ENCODE measurements at regions not wholly inside any gene's neighbourhood (a gene's known extent, or its start where the extent isn't known, plus 50 kb on each side); places are given as distances from the start of the nearest gene placed in this dataset.
A peak's percentile ranks its signal among the peaks of the same experiment; 100 is the strongest.

DNA sequence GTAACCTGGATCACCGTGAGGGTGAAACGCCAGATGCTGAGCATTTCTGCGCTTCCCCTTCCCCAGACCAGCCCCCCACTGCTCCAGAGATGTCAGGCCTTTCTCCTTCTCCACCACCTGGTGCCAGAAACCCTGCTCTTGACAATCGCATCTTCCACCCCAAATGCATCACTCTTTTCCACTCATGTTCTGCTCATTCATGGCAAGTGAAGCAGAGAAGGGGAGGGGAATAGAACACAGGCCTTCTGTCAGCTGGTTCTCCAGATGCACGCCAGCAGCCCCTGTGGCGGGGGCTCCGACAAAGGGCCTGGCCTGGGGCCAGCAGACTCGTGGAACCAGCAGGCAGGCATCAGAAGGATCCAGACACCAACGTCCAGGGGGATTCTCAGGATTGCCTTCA, 68.5 kb upstream of the SVIL start:
- peaks cover 6 to 14% of the 10 kb centered on the region in 2 donors for H3K4me1 ChIP-seq (ENCODE audit: control insufficient read depth in 2 of 2, insufficient read depth in 1 of 2, low read depth in 1 of 2, low read length in 2 of 2)
- no CpG with 5 or more reads among the region's 9 CpGs for WGBS, 2 donors (ENCODE audit: extremely low coverage in 2 of 2, insufficient read length in 2 of 2, insufficient replicate concordance in 1 of 2)
- DNase-seq (ENCODE audit: low spot score), result no peak
- no peak overlapping the region for H2AFZ ChIP-seq (ENCODE audit: low read length)
- H2BK120ac ChIP-seq (ENCODE audit: low read depth, low read length), result no peak overlapping the region
- H3K27me3 ChIP-seq (ENCODE audit: control insufficient read depth in 3 of 3, insufficient read depth in 3 of 3, low read depth in 1 of 3, low read length in 3 of 3), result no peaks in the 10 kb centered on the region
- H2AK5ac ChIP-seq (ENCODE audit: low read depth, low read length), result no peak overlapping the region
- peak overlapping the region; percentile 19 for H4K8ac ChIP-seq (ENCODE audit: low read depth, low read length)
- H3K4ac ChIP-seq (ENCODE audit: low read length), result no peak overlapping the region
- peak overlapping the region; percentile 40 for H3K27ac ChIP-seq (replicated peaks; ENCODE audit: low read length)
- H4K91ac ChIP-seq (ENCODE audit: low read depth, low read length, poor library complexity), result no peak overlapping the region
- peaks cover 2 to 4% of the 10 kb centered on the region in 2 donors for H3K9me3 ChIP-seq (replicated peaks in 1 of 2; ENCODE audit: control insufficient read depth in 2 of 2, insufficient read depth in 1 of 2, low read depth in 1 of 2, low read length in 2 of 2)
- peaks cover 0 to 4% of the 10 kb centered on the region in 2 donors for H3K36me3 ChIP-seq (replicated peaks in 1 of 2; ENCODE audit: control insufficient read depth in 2 of 2, insufficient read depth in 2 of 2, low read length in 2 of 2)
- no peak overlapping the region for H3K14ac ChIP-seq (ENCODE audit: low read length)
- H2BK12ac ChIP-seq (ENCODE audit: low read length), result no peak overlapping the region
- H3K23ac ChIP-seq (ENCODE audit: low read depth, low read length, poor library complexity), result no peak overlapping the region
- H3K18ac ChIP-seq (ENCODE audit: low read length), result peak overlapping the region; percentile 27
- no peak overlapping the region for H2BK15ac ChIP-seq (ENCODE audit: low read length)
- no peak overlapping the region for H2BK5ac ChIP-seq (ENCODE audit: low read length)
- peak overlapping the region in 1 of 2 donors; percentile 64 for H3K4me3 ChIP-seq (ENCODE audit: low read length in 2 of 2)
- H3K79me1 ChIP-seq (ENCODE audit: low read depth, low read length), result peaks cover 2% of the 10 kb centered on the region
- no peak overlapping the region for H3K9ac ChIP-seq (ENCODE audit: low read depth, low read length, poor library complexity)
- H3K4me2 ChIP-seq (ENCODE audit: insufficient read depth, low read length, poor library complexity, severe bottlenecking), result no peak overlapping the region

DNA sequence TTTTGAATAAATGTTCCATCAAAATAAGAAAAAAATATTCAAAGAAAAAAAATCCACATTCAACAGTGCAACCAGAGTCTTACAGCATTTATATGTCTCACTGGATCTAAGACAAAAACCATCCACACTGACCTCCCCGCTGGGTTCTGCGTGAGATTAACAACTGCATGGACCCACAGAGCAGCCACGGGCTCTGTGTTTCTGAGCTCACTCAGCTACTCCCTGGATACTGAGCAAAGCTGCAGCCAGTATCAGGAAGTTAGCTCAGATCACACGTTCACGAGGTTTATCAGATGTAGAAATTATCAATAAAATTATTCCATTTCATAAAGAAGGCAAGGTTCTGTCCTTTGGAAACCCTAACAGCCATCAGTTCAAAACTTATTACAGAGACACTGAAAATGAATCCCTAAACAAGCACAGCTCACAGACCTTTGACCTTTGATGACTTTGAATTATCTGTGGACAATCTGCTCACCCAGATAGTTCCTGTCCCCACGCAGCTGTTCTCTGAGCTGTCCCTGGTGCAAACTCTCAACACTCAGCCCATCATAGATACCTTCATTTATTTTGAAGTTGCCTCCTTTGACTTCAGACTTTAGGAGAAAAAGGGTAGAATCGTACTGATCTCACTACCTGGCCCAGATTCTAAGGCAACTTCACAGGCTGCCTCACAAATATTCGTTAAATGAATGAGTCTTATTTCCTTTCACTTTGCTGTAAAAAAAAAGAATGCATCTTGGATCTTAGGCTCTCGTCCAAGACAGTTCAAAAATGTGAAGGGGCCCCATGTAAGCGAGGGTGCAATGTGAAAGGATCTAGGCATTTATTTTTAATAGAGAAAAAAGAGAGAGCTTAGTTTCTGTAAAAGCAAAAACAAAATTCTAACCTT, 67.7 kb upstream of the SVIL start:
- no peak overlapping the region for H3K27ac ChIP-seq (replicated peaks; ENCODE audit: low read length)

DNA sequence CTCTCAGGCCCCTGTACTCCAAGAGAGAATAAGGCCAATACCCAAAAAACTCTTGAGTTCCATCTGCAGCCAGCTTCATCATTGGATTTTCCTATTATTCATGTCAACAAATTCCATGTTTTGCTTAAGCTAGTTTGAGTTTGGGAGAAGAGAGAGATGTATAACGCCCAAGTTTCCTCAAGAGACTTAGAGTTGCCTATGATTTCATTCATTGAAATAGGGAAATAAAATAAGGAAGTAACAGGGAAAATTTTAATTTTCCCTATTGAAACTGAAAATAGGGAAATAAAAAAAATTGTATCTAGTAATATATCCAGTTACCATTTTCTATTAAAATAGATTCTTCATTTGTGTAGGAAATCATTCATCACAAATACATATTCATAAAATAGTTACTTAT, 66.5 kb upstream of the SVIL start:
- H3K79me1 ChIP-seq (ENCODE audit: low read depth, low read length), result peaks cover 2% of the 10 kb centered on the region
- H3K4me3 ChIP-seq (ENCODE audit: low read length in 2 of 2), result no peak overlapping the region
- no peak overlapping the region for H3K27ac ChIP-seq (replicated peaks; ENCODE audit: low read length)
- no peak for DNase-seq (ENCODE audit: low spot score)
- H3K9ac ChIP-seq (ENCODE audit: low read depth, low read length, poor library complexity), result no peak overlapping the region
- H3K9me3 ChIP-seq (replicated peaks in 1 of 2; ENCODE audit: control insufficient read depth in 2 of 2, insufficient read depth in 1 of 2, low read depth in 1 of 2, low read length in 2 of 2), result peaks cover 0 to 2% of the 10 kb centered on the region in 2 donors
- H4K8ac ChIP-seq (ENCODE audit: low read depth, low read length), result no peak overlapping the region
- peaks cover 6 to 14% of the 10 kb centered on the region in 2 donors for H3K4me1 ChIP-seq (ENCODE audit: control insufficient read depth in 2 of 2, insufficient read depth in 1 of 2, low read depth in 1 of 2, low read length in 2 of 2)
- H2AK5ac ChIP-seq (ENCODE audit: low read depth, low read length), result no peak overlapping the region
- no peak overlapping the region for H2BK12ac ChIP-seq (ENCODE audit: low read length)
- WGBS, 2 donors (ENCODE audit: extremely low coverage in 2 of 2, insufficient read length in 2 of 2, insufficient replicate concordance in 1 of 2), result no CpG with 5 or more reads among the region's 1 CpG
- H2BK5ac ChIP-seq (ENCODE audit: low read length), result no peak overlapping the region
- H3K36me3 ChIP-seq (replicated peaks in 1 of 2; ENCODE audit: control insufficient read depth in 2 of 2, insufficient read depth in 2 of 2, low read length in 2 of 2), result peaks cover 0 to 4% of the 10 kb centered on the region in 2 donors
- no peak overlapping the region for H3K4me2 ChIP-seq (ENCODE audit: insufficient read depth, low read length, poor library complexity, severe bottlenecking)
- no peak overlapping the region for H2BK15ac ChIP-seq (ENCODE audit: low read length)
- H3K18ac ChIP-seq (ENCODE audit: low read length), result no peak overlapping the region
- H3K14ac ChIP-seq (ENCODE audit: low read length), result no peak overlapping the region
- H3K23ac ChIP-seq (ENCODE audit: low read depth, low read length, poor library complexity), result no peak overlapping the region
- no peak overlapping the region for H2BK120ac ChIP-seq (ENCODE audit: low read depth, low read length)
- H4K91ac ChIP-seq (ENCODE audit: low read depth, low read length, poor library complexity), result no peak overlapping the region
- no peak overlapping the region for H3K4ac ChIP-seq (ENCODE audit: low read length)
- no peaks in the 10 kb centered on the region for H3K27me3 ChIP-seq (ENCODE audit: control insufficient read depth in 3 of 3, insufficient read depth in 3 of 3, low read depth in 1 of 3, low read length in 3 of 3)
- H2AFZ ChIP-seq (ENCODE audit: low read length), result no peak overlapping the region

More for the DNA sequence above, 67.7 kb upstream of the SVIL start:
- no peak overlapping the region for H3K18ac ChIP-seq (ENCODE audit: low read length)
- no peak overlapping the region for H2BK15ac ChIP-seq (ENCODE audit: low read length)
- no peaks in the 10 kb centered on the region for H3K27me3 ChIP-seq (ENCODE audit: control insufficient read depth in 3 of 3, insufficient read depth in 3 of 3, low read depth in 1 of 3, low read length in 3 of 3)
- H3K9ac ChIP-seq (ENCODE audit: low read depth, low read length, poor library complexity), result no peak overlapping the region
- H3K79me1 ChIP-seq (ENCODE audit: low read depth, low read length), result peaks cover 2% of the 10 kb centered on the region
- no peak overlapping the region for H2BK5ac ChIP-seq (ENCODE audit: low read length)
- no peak for DNase-seq (ENCODE audit: low spot score)
- no peak overlapping the region for H3K4me3 ChIP-seq (ENCODE audit: low read length in 2 of 2)
- H4K8ac ChIP-seq (ENCODE audit: low read depth, low read length), result no peak overlapping the region
- no peak overlapping the region for H3K14ac ChIP-seq (ENCODE audit: low read length)
- H3K4me1 ChIP-seq (ENCODE audit: control insufficient read depth in 2 of 2, insufficient read depth in 1 of 2, low read depth in 1 of 2, low read length in 2 of 2), result peaks cover 6 to 14% of the 10 kb centered on the region in 2 donors
- no CpG with 5 or more reads among the region's 10 CpGs for WGBS, 2 donors (ENCODE audit: extremely low coverage in 2 of 2, insufficient read length in 2 of 2, insufficient replicate concordance in 1 of 2)
- no peak overlapping the region for H3K4ac ChIP-seq (ENCODE audit: low read length)
- no peak overlapping the region for H3K23ac ChIP-seq (ENCODE audit: low read depth, low read length, poor library complexity)
- no peak overlapping the region for H2BK12ac ChIP-seq (ENCODE audit: low read length)
- H4K91ac ChIP-seq (ENCODE audit: low read depth, low read length, poor library complexity), result no peak overlapping the region
- H3K36me3 ChIP-seq (replicated peaks in 1 of 2; ENCODE audit: control insufficient read depth in 2 of 2, insufficient read depth in 2 of 2, low read length in 2 of 2), result peaks cover 0 to 4% of the 10 kb centered on the region in 2 donors
- H3K4me2 ChIP-seq (ENCODE audit: insufficient read depth, low read length, poor library complexity, severe bottlenecking), result no peak overlapping the region
- H3K9me3 ChIP-seq (replicated peaks in 1 of 2; ENCODE audit: control insufficient read depth in 2 of 2, insufficient read depth in 1 of 2, low read depth in 1 of 2, low read length in 2 of 2), result peaks cover 2 to 4% of the 10 kb centered on the region in 2 donors
- no peak overlapping the region for H2BK120ac ChIP-seq (ENCODE audit: low read depth, low read length)
- H2AFZ ChIP-seq (ENCODE audit: low read length), result no peak overlapping the region
- H2AK5ac ChIP-seq (ENCODE audit: low read depth, low read length), result no peak overlapping the region

DNA sequence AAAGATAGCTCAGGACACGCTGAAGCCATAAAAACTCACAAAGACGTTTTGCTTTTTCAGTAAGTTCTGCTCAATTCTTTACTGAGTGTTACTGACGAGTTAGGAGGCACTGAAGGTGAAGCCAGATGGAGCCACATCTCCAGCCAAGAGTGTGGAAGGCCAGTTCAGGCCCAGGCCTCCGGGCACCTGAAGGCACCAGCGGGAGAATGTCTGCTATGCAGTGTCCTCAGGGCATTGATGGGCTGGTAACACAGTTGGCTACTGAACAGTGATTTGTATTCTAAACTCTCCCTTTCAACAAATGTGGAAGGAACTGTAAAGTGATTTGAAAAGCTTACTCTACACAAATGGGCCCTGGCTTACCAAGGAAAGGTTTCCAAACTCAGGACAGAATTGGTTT, 64.8 kb upstream of the SVIL start:
- Histone ChIP-seq H3K4me2 (ENCODE audit: insufficient read depth, low read length, poor library complexity, severe bottlenecking) (no peak overlapping the region), H3K27ac (replicated peaks; ENCODE audit: low read length) (no peak overlapping the region), H3K27me3 (ENCODE audit: control insufficient read depth in 3 of 3, insufficient read depth in 3 of 3, low read depth in 1 of 3, low read length in 3 of 3) (no peaks in the 10 kb centered on the region), H2BK120ac (ENCODE audit: low read depth, low read length) (no peak overlapping the region), H2BK5ac (ENCODE audit: low read length) (no peak overlapping the region), H3K9ac (ENCODE audit: low read depth, low read length, poor library complexity) (no peak overlapping the region), H3K23ac (ENCODE audit: low read depth, low read length, poor library complexity) (no peak overlapping the region), H3K9me3 (replicated peaks in 1 of 2; ENCODE audit: control insufficient read depth in 2 of 2, insufficient read depth in 1 of 2, low read depth in 1 of 2, low read length in 2 of 2) (peaks cover 0 to 2% of the 10 kb centered on the region in 2 donors), H3K14ac (ENCODE audit: low read length) (no peak overlapping the region), H3K18ac (ENCODE audit: low read length) (no peak overlapping the region), H2AK5ac (ENCODE audit: low read depth, low read length) (no peak overlapping the region), H2BK12ac (ENCODE audit: low read length) (no peak overlapping the region), H3K4ac (ENCODE audit: low read length) (no peak overlapping the region), H3K4me1 (ENCODE audit: control insufficient read depth in 2 of 2, insufficient read depth in 1 of 2, low read depth in 1 of 2, low read length in 2 of 2) (peaks cover 6 to 14% of the 10 kb centered on the region in 2 donors), H2AFZ (ENCODE audit: low read length) (no peak overlapping the region), H2BK15ac (ENCODE audit: low read length) (no peak overlapping the region), H3K36me3 (replicated peaks in 1 of 2; ENCODE audit: control insufficient read depth in 2 of 2, insufficient read depth in 2 of 2, low read length in 2 of 2) (peaks cover 0 to 3% of the 10 kb centered on the region in 2 donors), H3K79me1 (ENCODE audit: low read depth, low read length) (peaks cover 5% of the 10 kb centered on the region), H4K8ac (ENCODE audit: low read depth, low read length) (no peak overlapping the region), H4K91ac (ENCODE audit: low read depth, low read length, poor library complexity) (no peak overlapping the region), H3K4me3 (ENCODE audit: low read length in 2 of 2) (no peak overlapping the region)
- no CpG with 5 or more reads among the region's 5 CpGs for WGBS, 2 donors (ENCODE audit: extremely low coverage in 2 of 2, insufficient read length in 2 of 2, insufficient replicate concordance in 1 of 2)
- DNase-seq (ENCODE audit: low spot score), result no peak

Data from neuronal stem cell (in vitro differentiated cells).